OCI-LY7 (cell line): ENCODE measurements at regions not wholly inside any gene's neighbourhood (a gene's known extent, or its start where the extent isn't known, plus 50 kb on each side); places are given as distances from the start of the nearest gene placed in this dataset.
"Not testable (repeated sequence)": the region's sequence is repeated elsewhere in the genome, so short reads cannot be mapped to it uniquely, and the experiment has no call there.

ENCODE experiments used
- BruUV-seq: library from RNA; stranded (reverse); fragments of 400-500 nt; replicated peaks from 2 replicates; lab custom pipeline; 2021; lab: Mats Ljungman, UMichigan
- CTCF ChIA-PET: fragments of 300-600 bp; sonication (Branson Sonifier 250); formaldehyde crosslinking; loops from one replicate; lab custom pipeline; 2022; ENCODE audit warnings: antibody characterized with exemption; ENCODE audit not compliant: unreplicated experiment; lab: Charles Lee
- POLR2A ChIA-PET: fragments of 300-600 bp; sonication (Branson Sonifier 250); formaldehyde crosslinking; loops from one replicate; lab custom pipeline; 2022; ENCODE audit warnings: antibody characterized with exemption; lab: Charles Lee
- DNase-seq: peaks from one replicate; pipeline ENCODE4 v3.0.0-alpha.2; 2015; ENCODE audit warnings: low spot score
- H2AFZ ChIP-seq: fragments of 200-600 bp; sonication (generic), shearing (Covaris generic); 2 replicates; pipeline ENCODE4 v1.6.1; 2014; ENCODE audit warnings: mild to moderate bottlenecking, antibody characterized with exemption, low read length, moderate library complexity
- H3K27ac ChIP-seq: fragments of 200-600 bp; sonication (generic); 2 replicates; pipeline ENCODE4 v1.5.1; 2014; ENCODE audit warnings: mixed run types, low read depth, mild to moderate bottlenecking, moderate library complexity, low read length, inconsistent platforms; ENCODE audit not compliant: poor library complexity, severe bottlenecking
- H3K36me3 ChIP-seq: fragments of 200-600 bp; sonication (generic); 2 replicates; pipeline ENCODE4 v1.6.1; 2014; ENCODE audit warnings: mild to moderate bottlenecking, antibody characterized with exemption, low read length, moderate library complexity, mixed read lengths; ENCODE audit not compliant: insufficient read depth
- H3K4me1 ChIP-seq: fragments of 200-600 bp; sonication (generic); 2 replicates; pipeline ENCODE4 v1.5.1; 2014; ENCODE audit warnings: mild to moderate bottlenecking, low read length; ENCODE audit not compliant: insufficient read depth, poor library complexity, severe bottlenecking
- H3K4me2 ChIP-seq: fragments of 200-600 bp; sonication (generic); 2 replicates; pipeline ENCODE4 v1.6.1; 2014; ENCODE audit warnings: mild to moderate bottlenecking, low read length
- H3K4me3 ChIP-seq: fragments of 200-600 bp; sonication (generic); 2 replicates; pipeline ENCODE4 v1.5.1; 2014; ENCODE audit warnings: mild to moderate bottlenecking, low read depth, low read length; ENCODE audit not compliant: poor library complexity, severe bottlenecking
- H3K79me2 ChIP-seq: fragments of 200-600 bp; sonication (generic); 2 replicates; pipeline ENCODE4 v1.6.1; 2016; ENCODE audit warnings: low read depth, mild to moderate bottlenecking, low read length, moderate library complexity, mixed read lengths; ENCODE audit not compliant: insufficient read depth
- H3K9me2 ChIP-seq: fragments of 200-600 bp; sonication (generic); 2 replicates; pipeline ENCODE4 v1.6.1; 2016; ENCODE audit warnings: mild to moderate bottlenecking, low read length, mixed read lengths; ENCODE audit not compliant: insufficient read depth
- H3K9me3 ChIP-seq: fragments of 200-600 bp; sonication (generic); 2 replicates; pipeline ENCODE4 v1.6.1; 2014; ENCODE audit warnings: mild to moderate bottlenecking, mixed run types, low read length, mixed read lengths
- H4K20me1 ChIP-seq: fragments of 200-600 bp; sonication (generic); 2 replicates; pipeline ENCODE4 v1.6.1; 2014; ENCODE audit warnings: mild to moderate bottlenecking, antibody characterized with exemption, low read length, moderate library complexity, mixed read lengths; ENCODE audit not compliant: insufficient read depth
- EZH2phosphoT487 ChIP-seq: fragments of 200-600 bp; sonication (generic); IDR thresholded peaks from 2 replicates; pipeline ENCODE4 v1.6.1; 2018; ENCODE audit warnings: low read depth, borderline replicate concordance, mild to moderate bottlenecking, mixed run types, antibody characterized with exemption, low read length, moderate library complexity, mixed read lengths
- intact Hi-C: fragments of 100-400 bp; cut with micrococcal nuclease; formaldehyde crosslinking; loops from one replicate; pipeline ENCODE4 v1.10.0; 2022; ENCODE audit not compliant: unreplicated experiment
- TF ChIP-seq, protein P1 (sequence below): fragments of 200-600 bp; sonication (generic); conservative IDR thresholded peaks from 2 replicates; pipeline ENCODE4 v1.5.1; 2014; ENCODE audit warnings: mild to moderate bottlenecking, antibody characterized with exemption, low read length, moderate library complexity, mixed read lengths

DNA sequence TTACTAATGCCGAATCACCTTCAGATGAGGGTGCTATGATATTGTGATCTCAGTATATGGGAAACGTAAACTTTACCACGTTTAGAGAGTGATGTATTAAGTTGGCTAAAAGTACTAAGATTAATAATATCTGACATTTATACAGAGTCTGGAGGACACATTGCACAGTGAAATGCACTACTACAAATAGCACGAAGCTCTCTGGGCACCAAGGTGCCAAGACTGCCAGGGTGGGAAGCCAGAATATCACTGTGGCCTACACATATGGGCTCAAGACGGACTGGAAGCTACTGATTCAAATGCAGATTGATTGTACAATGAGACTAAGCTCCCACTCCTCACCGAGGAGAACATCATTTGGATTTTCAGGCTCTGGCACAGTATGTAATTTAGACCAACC lies 113.3 kb upstream of the LIPC start:
- H3K4me2 ChIP-seq = no peak overlapping the region
- POLR2A ChIA-PET = no interaction called here
- no peaks in the 10 kb centered on the region for H3K9me2 ChIP-seq
- intact Hi-C loops = no loop called here
- no peak for DNase-seq
- no peaks in the 10 kb centered on the region for H3K36me3 ChIP-seq
- no peak overlapping the region for H3K27ac ChIP-seq
- TF ChIP-seq, protein P1, sequence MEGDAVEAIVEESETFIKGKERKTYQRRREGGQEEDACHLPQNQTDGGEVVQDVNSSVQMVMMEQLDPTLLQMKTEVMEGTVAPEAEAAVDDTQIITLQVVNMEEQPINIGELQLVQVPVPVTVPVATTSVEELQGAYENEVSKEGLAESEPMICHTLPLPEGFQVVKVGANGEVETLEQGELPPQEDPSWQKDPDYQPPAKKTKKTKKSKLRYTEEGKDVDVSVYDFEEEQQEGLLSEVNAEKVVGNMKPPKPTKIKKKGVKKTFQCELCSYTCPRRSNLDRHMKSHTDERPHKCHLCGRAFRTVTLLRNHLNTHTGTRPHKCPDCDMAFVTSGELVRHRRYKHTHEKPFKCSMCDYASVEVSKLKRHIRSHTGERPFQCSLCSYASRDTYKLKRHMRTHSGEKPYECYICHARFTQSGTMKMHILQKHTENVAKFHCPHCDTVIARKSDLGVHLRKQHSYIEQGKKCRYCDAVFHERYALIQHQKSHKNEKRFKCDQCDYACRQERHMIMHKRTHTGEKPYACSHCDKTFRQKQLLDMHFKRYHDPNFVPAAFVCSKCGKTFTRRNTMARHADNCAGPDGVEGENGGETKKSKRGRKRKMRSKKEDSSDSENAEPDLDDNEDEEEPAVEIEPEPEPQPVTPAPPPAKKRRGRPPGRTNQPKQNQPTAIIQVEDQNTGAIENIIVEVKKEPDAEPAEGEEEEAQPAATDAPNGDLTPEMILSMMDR = no peak
- no peak for TF ChIP-seq EZH2phosphoT487
- H3K4me1 ChIP-seq = peaks cover 15% of the 10 kb centered on the region
- no TSS peak for BruUV-seq
- H3K9me3 ChIP-seq = no peaks in the 10 kb centered on the region
- no peak overlapping the region for H3K4me3 ChIP-seq
- H3K79me2 ChIP-seq = no peaks in the 10 kb centered on the region
- H2AFZ ChIP-seq = no peak overlapping the region
- H4K20me1 ChIP-seq = no peaks in the 10 kb centered on the region
- CTCF ChIA-PET = no interaction called here

DNA sequence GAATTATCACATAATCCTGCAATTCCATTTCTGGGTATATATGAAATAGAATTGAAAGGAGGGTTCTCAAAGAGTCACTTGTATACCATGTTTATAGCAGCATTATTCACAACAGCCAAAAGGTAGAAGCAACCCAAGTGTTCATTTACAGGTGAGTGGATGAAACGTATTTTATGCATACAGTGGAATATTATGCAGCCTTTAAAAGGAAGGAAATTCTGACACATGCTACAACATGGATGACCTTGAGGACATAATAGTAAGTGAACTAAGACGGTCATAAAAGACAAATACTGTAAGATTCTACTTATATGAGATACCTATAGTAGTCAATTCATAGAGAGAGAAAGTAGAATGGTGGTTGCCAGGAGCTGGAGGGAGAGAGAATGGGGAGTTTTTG lies 110.8 kb upstream of the LIPC start:
- Histone ChIP-seq H3K4me3 (no peak overlapping the region), H3K4me2 (no peak overlapping the region), H3K4me1 (no peaks in the 10 kb centered on the region), H4K20me1 (no peaks in the 10 kb centered on the region), H3K9me3 (no peaks in the 10 kb centered on the region), H3K79me2 (no peaks in the 10 kb centered on the region), H3K27ac (no peak overlapping the region), H3K9me2 (no peaks in the 10 kb centered on the region), H3K36me3 (no peaks in the 10 kb centered on the region), H2AFZ (no peak overlapping the region)
- CTCF ChIA-PET = no interaction called here
- DNase-seq = no peak
- TF ChIP-seq, protein P1 = no peak
- TF ChIP-seq EZH2phosphoT487 = no peak
- POLR2A ChIA-PET = interaction anchor here (0.6 kb wide), 1 partner anchor 643 kb away, joined by 3 read pairs; no protein-coding TSS in a partner anchor
- BruUV-seq = no TSS peak
- intact Hi-C loops = no loop called here

- H3K4me3 ChIP-seq = no peak overlapping the region
- no peaks in the 10 kb centered on the region for H3K9me2 ChIP-seq
- H3K27ac ChIP-seq = no peak overlapping the region
- CTCF ChIA-PET = no interaction called here
- no peaks in the 10 kb centered on the region; the same call in 1 of the 2 replicates for H3K9me3 ChIP-seq
- H2AFZ ChIP-seq = no peak overlapping the region
- intact Hi-C loops = no loop called here
- H3K36me3 ChIP-seq = no peaks in the 10 kb centered on the region
- POLR2A ChIA-PET = no interaction called here
- H3K4me2 ChIP-seq = no peak overlapping the region
- no peaks in the 10 kb centered on the region for H3K79me2 ChIP-seq
- BruUV-seq = no TSS peak
- TF ChIP-seq EZH2phosphoT487 = no peak
- TF ChIP-seq, protein P1 = no peak
- H4K20me1 ChIP-seq = no peaks in the 10 kb centered on the region
- no peaks in the 10 kb centered on the region for H3K4me1 ChIP-seq
- no peak for DNase-seq
Observed at GRCh38 chr15:58322253-58322652, 109.5 kb upstream of the LIPC start.

- H3K4me3 ChIP-seq, CTCF ChIA-PET, H3K4me2 ChIP-seq, H3K79me2 ChIP-seq, H3K36me3 ChIP-seq, BruUV-seq, H3K27ac ChIP-seq, H3K9me3 ChIP-seq, DNase-seq, POLR2A ChIA-PET, H3K4me1 ChIP-seq, intact Hi-C loops, H4K20me1 ChIP-seq, H2AFZ ChIP-seq, H3K9me2 ChIP-seq: not testable (repeated sequence)
Observed at GRCh38 chr15:58323321-58323720, 108.5 kb upstream of the LIPC start.
